ENCODE measurements at regions not wholly inside any gene's neighbourhood (a gene's known extent, or its start where the extent isn't known, plus 50 kb on each side); places are given as distances from the start of the nearest gene placed in this dataset.

DNA sequence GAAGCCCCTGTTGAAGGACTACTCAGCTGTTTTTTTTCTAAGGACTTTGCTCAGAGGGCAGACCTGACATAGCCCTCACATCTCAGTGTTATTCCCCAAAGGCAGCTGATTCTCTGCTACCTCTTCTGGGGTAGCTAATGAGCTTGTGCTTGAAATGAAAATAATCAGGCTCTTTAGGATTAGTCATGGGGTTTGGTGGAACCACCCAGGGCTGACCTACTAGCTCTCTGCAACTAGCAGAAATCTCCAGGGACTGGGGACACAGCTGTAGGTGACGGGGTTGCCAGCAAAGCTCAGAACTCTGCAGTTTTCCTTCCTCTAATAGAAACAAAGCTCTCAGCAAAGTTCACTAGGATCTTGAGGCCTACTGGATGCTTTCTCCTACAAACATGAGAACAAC is 106.4 kb upstream of the BCL9 start:
- Histone ChIP-seq H3K36me3 (ENCODE audit: insufficient read depth in 1 of 2, low read depth in 1 of 2) (no peaks in the 10 kb centered on the region), H3K27ac (no peak overlapping the region), H3K4me1 (no peaks in the 10 kb centered on the region), H3K4me3 (no peak overlapping the region), H3K9me3 (no peaks in the 10 kb centered on the region), H3K27me3 (ENCODE audit: insufficient read depth in 3 of 3, low read length in 2 of 3) (peaks cover 0 to 4% (median 0%) of the 10 kb centered on the region in 3 donors)
- DNase-seq: no peak
- 25 to 31% (median 26%) methylated on average over 1 of the region's 1 CpG for WGBS, 3 donors
- ATAC-seq: no peak
- TF ChIP-seq, protein P1, sequence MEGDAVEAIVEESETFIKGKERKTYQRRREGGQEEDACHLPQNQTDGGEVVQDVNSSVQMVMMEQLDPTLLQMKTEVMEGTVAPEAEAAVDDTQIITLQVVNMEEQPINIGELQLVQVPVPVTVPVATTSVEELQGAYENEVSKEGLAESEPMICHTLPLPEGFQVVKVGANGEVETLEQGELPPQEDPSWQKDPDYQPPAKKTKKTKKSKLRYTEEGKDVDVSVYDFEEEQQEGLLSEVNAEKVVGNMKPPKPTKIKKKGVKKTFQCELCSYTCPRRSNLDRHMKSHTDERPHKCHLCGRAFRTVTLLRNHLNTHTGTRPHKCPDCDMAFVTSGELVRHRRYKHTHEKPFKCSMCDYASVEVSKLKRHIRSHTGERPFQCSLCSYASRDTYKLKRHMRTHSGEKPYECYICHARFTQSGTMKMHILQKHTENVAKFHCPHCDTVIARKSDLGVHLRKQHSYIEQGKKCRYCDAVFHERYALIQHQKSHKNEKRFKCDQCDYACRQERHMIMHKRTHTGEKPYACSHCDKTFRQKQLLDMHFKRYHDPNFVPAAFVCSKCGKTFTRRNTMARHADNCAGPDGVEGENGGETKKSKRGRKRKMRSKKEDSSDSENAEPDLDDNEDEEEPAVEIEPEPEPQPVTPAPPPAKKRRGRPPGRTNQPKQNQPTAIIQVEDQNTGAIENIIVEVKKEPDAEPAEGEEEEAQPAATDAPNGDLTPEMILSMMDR (IDR thresholded peaks at IDR 0.05): no peak
- intact Hi-C loops (cut with DNase I): no loop called here

DNA sequence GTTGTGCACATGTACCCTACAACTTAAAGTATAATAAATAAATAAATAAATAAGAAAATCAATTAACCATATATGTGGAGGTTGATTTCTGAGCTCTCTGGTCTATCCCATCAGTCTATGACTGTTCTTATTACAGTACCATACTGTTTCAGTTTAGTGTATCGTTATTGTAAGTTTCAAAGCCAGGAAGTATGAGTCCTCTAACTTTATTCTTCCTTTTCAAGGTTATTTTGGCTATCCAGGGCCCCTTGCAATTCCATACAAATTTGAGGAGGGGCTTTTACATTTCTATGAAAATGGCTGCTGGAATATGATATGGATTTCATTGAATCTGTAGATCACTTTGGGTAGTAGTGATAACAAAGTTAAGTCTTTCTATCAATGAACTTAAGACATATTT is 96.9 kb upstream of the BCL9 start:
- Histone ChIP-seq H3K27ac (no peak overlapping the region), H3K4me3 (no peak overlapping the region), H3K27me3 (ENCODE audit: insufficient read depth in 3 of 3, low read length in 2 of 3) (no peaks in the 10 kb centered on the region), H3K9me3 (peaks cover 12% of the 10 kb centered on the region), H3K36me3 (ENCODE audit: insufficient read depth in 1 of 2, low read depth in 1 of 2) (no peaks in the 10 kb centered on the region), H3K4me1 (no peaks in the 10 kb centered on the region)
- intact Hi-C loops (cut with DNase I): no loop called here
- no peak for ATAC-seq
- 93 to 97% (median 95%) methylated on average over 1 of the region's 1 CpG for WGBS, 3 donors
- DNase-seq: no peak
- TF ChIP-seq, protein P1 (IDR thresholded peaks at IDR 0.05): no peak

DNA sequence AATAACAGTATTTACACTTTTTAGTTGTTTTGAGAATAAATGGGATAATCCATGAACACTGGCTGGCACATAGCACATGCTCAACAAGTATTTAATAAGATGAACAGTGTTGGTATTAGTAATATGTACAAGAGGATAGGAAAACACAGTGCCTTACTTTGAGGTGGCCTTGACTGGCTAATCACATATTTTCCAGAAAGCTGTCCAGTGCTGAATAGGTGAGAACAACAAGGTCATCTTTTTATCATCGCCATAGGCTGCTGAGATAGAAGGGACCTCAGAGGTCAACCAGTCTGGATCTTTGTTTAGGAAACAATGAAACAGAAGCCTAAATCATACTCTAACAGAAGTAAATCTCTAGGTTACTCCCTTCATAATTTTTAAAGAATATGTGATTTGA is 89.7 kb upstream of the BCL9 start:
- WGBS, 3 donors: 92 to 93% (median 92%) methylated on average over 1 of the region's 1 CpG
- no peaks in the 10 kb centered on the region for H3K36me3 ChIP-seq (ENCODE audit: insufficient read depth in 1 of 2, low read depth in 1 of 2)
- no peak for ATAC-seq
- DNase-seq: no peak
- intact Hi-C loops (cut with DNase I): no loop called here
- no peaks in the 10 kb centered on the region for H3K4me1 ChIP-seq
- TF ChIP-seq, protein P1 (IDR thresholded peaks at IDR 0.05): no peak
- H3K9me3 ChIP-seq: no peaks in the 10 kb centered on the region
- H3K4me3 ChIP-seq: no peak overlapping the region
- H3K27ac ChIP-seq: no peak overlapping the region
- no peaks in the 10 kb centered on the region for H3K27me3 ChIP-seq (ENCODE audit: insufficient read depth in 3 of 3, low read length in 2 of 3)

DNA sequence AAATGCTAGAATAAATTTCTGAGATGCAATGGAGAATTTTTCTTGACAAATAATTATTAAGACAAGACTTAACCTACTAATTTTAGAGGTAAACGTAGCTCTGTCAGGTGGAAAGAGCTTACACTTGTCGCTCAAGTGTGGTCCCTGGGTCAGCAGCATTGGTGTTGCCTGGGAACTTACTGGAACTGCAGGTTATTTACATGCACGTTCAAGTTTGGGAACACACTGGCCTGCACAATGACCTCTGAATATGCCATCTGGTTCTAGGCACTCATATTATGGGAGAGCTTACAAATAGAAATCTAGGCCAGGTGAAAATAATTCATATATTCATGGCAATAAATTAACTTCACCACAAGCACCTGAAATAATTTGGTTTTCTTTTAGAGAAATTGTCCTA is 88.5 kb upstream of the BCL9 start:
- Histone ChIP-seq H3K9me3 (no peaks in the 10 kb centered on the region), H3K36me3 (ENCODE audit: insufficient read depth in 1 of 2, low read depth in 1 of 2) (no peaks in the 10 kb centered on the region), H3K4me1 (no peaks in the 10 kb centered on the region), H3K27ac (no peak overlapping the region), H3K27me3 (ENCODE audit: insufficient read depth in 3 of 3, low read length in 2 of 3) (no peaks in the 10 kb centered on the region), H3K4me3 (no peak overlapping the region)
- no peak for ATAC-seq
- 52 to 60% (median 55%) methylated on average over 3 of the region's 3 CpGs for WGBS, 3 donors
- no peak for DNase-seq
- TF ChIP-seq, protein P1 (IDR thresholded peaks at IDR 0.05): no peak
- intact Hi-C loops (cut with DNase I): no loop called here

DNA sequence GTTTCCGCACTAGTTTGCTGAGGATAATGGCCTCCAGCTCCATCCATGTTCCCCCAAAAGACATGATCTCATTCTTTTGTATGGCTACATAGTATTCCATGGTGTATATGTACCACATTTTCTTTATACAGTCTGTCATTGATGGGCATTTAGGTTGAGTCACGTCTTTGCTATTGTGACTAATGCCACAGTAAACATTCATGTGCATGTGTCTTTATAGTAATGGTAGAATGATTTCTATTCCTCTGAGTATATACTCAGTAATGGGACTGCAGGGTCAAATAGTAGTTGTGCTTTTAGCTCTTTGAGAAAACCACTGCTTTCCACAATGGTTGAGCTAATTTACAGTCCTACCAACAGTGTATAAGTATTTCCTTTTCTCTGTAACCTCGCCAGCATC is 78.3 kb upstream of the BCL9 start:
- DNase-seq (no peak), ATAC-seq (no peak)
- intact Hi-C loops (cut with DNase I): no loop called here
- Histone ChIP-seq H3K4me1 (no peaks in the 10 kb centered on the region), H3K27me3 (ENCODE audit: insufficient read depth in 3 of 3, low read length in 2 of 3) (no peaks in the 10 kb centered on the region), H3K4me3 (no peak overlapping the region), H3K27ac (no peak overlapping the region), H3K9me3 (no peaks in the 10 kb centered on the region), H3K36me3 (ENCODE audit: insufficient read depth in 1 of 2, low read depth in 1 of 2) (no peaks in the 10 kb centered on the region)
- WGBS, 3 donors: 62 to 72% (median 65%) methylated on average over 3 of the region's 3 CpGs
- TF ChIP-seq, protein P1 (IDR thresholded peaks at IDR 0.05): no peak

All from psoas muscle (tissue), 7 donors.